Kidney (tissue), 13 donors: ENCODE measurements at regions not wholly inside any gene's neighbourhood (a gene's known extent, or its start where the extent isn't known, plus 50 kb on each side); places are given as distances from the start of the nearest gene placed in this dataset.

Experiments
- DNase-seq, 5 donors: peaks; one replicate each; pipeline ENCODE4 v3.0.0-alpha.2; 2013 to 2020
- FAIRE-seq: peaks from 2 replicates; lab custom pipeline; 2012; peaks lifted over from hg19 to GRCh38; lab: Jason Lieb, UNC
- H3K27ac ChIP-seq, 2 donors: one replicate each; pipeline ENCODE4 v1.7.0; 2013; ENCODE audit warnings: low read depth in 2 of 2, low read length in 2 of 2, inconsistent platforms in 1 of 2
- H3K27me3 ChIP-seq: one replicate; pipeline ENCODE4 v1.7.1; 2013; ENCODE audit warnings: low read length, inconsistent platforms; ENCODE audit not compliant: control insufficient read depth, insufficient read depth
- H3K36me3 ChIP-seq, 3 donors: one replicate each; pipeline versions ENCODE4 v1.7.0 to v1.7.1; 2013; ENCODE audit warnings: low read length in 3 of 3, control low read depth in 1 of 3, inconsistent platforms in 1 of 3; ENCODE audit not compliant: insufficient read depth in 3 of 3, control insufficient read depth in 2 of 3
- H3K4me1 ChIP-seq, 3 donors: one replicate each; pipeline versions ENCODE4 v1.7.0 to v1.7.1; 2013; ENCODE audit warnings: low read length in 3 of 3, inconsistent platforms in 1 of 3, low read depth in 1 of 3; ENCODE audit not compliant: control insufficient read depth in 2 of 3, insufficient read depth in 2 of 3
- H3K4me3 ChIP-seq, 3 donors: one replicate each; pipeline versions ENCODE4 v1.7.0 to v1.8.1; 2013; ENCODE audit warnings: low read length in 3 of 3, control low read depth in 1 of 3, inconsistent platforms in 1 of 3
- H3K9ac ChIP-seq, 3 donors: one replicate each; pipeline versions ENCODE4 v1.7.0 to v1.7.1; 2013; ENCODE audit warnings: low read length in 3 of 3, control low read depth in 1 of 3, inconsistent platforms in 1 of 3
- H3K9me3 ChIP-seq, 3 donors: one replicate each; pipeline versions ENCODE4 v1.7.0 to v1.7.1; 2013; ENCODE audit warnings: low read length in 3 of 3, control low read depth in 1 of 3, inconsistent platforms in 1 of 3; ENCODE audit not compliant: control insufficient read depth in 2 of 3, insufficient read depth in 1 of 3
- intact Hi-C: fragments of 100-400 bp; cut with DNase I; formaldehyde crosslinking; loops from one replicate; pipeline ENCODE4 v1.11.1; 2022
- TF ChIP-seq, protein P1 (sequence below): IDR thresholded peaks from 3 replicates; pipeline ENCODE4 v1.5.1; 2012; ENCODE audit warnings: mild to moderate bottlenecking, moderate library complexity, borderline replicate concordance; ENCODE audit not compliant: insufficient read depth; ENCODE audit errors: extremely low read depth
- donor health status: control.
- donor health status: control.
- donor health status: control.
- donor health status: control.
- donor health status: control.
- donor health status: DM: yes; HTN: yes; CAD: no.
- donor health status: Normal renal cell carcinoma (clear cell type).

DNA sequence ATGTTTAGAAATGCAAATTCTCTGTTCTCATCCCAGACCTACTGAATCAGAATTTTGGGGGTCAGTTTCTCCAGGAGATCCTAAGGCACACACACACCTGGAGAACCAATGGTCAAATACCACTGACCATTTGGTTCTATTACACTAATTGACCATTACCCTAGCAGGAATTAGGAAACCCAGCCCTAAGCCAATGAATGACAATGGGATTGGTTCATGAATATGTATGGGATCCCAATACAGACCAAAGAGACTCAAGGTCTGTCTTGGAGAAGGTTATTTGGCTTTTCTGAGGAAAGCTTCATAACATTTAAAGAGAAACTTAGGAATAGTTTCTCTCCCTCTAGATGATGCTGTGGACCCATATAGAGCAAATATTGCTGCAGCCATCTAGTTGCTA, 317.0 kb downstream of the BMPER start:
- intact Hi-C loops: no loop called here
- H3K4me1 ChIP-seq: no peaks in the 10 kb centered on the region
- no peaks in the 10 kb centered on the region for H3K36me3 ChIP-seq
- H3K9ac ChIP-seq: no peak overlapping the region
- H3K9me3 ChIP-seq: no peaks in the 10 kb centered on the region
- DNase-seq: no peak
- TF ChIP-seq, protein P1, sequence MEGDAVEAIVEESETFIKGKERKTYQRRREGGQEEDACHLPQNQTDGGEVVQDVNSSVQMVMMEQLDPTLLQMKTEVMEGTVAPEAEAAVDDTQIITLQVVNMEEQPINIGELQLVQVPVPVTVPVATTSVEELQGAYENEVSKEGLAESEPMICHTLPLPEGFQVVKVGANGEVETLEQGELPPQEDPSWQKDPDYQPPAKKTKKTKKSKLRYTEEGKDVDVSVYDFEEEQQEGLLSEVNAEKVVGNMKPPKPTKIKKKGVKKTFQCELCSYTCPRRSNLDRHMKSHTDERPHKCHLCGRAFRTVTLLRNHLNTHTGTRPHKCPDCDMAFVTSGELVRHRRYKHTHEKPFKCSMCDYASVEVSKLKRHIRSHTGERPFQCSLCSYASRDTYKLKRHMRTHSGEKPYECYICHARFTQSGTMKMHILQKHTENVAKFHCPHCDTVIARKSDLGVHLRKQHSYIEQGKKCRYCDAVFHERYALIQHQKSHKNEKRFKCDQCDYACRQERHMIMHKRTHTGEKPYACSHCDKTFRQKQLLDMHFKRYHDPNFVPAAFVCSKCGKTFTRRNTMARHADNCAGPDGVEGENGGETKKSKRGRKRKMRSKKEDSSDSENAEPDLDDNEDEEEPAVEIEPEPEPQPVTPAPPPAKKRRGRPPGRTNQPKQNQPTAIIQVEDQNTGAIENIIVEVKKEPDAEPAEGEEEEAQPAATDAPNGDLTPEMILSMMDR: no peak
- no peak for FAIRE-seq
- no peaks in the 10 kb centered on the region for H3K27me3 ChIP-seq
- no peak overlapping the region for H3K27ac ChIP-seq
- no peak overlapping the region for H3K4me3 ChIP-seq

DNA sequence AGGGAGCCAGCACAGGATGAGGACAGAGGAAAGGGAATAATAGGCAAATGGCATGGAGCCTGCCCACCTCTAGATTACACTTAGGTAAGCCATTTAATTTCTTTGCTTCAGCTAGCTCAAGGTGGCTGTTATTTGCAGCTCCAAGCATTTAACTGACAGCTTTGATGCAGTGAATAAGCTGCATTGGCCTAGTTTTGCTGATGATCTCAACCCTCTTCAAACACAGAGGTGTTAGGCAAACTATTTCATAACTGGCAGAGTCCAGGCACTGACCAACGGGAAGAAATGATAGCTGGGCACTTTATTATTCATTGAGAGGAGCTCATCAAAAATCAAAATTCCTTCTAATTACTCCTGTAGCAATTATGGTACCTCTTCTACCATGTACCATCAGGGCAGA, 317.4 kb downstream of the BMPER start:
- no peak for FAIRE-seq
- intact Hi-C loops: no loop called here

DNA sequence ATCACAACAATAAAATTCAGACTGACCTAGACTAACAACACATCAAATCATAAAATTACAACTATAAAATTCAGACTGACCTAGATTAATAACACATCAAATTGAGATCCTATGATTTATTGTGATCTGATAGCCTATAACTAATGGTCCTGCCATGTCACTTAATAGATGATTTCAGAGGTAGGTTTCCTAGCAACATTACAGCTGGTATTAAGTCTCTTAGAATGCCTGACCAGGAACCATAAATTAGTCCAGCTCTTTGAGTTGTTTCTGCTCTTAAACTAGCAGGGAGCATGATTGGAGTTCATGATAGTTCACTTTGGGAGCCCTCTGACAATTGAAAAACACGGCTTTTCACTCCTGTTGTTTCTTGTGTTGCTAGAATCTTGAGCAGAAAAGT, 318.9 kb downstream of the BMPER start:
- no peaks in the 10 kb centered on the region for H3K9me3 ChIP-seq
- H3K27ac ChIP-seq: no peak overlapping the region
- DNase-seq: peak in 2 of 5 donors; percentile 25 to 51
- intact Hi-C loops: no loop called here
- H3K4me1 ChIP-seq: no peaks in the 10 kb centered on the region
- TF ChIP-seq, protein P1: no peak
- H3K36me3 ChIP-seq: no peaks in the 10 kb centered on the region
- H3K27me3 ChIP-seq: no peaks in the 10 kb centered on the region
- H3K9ac ChIP-seq: no peak overlapping the region
- H3K4me3 ChIP-seq: no peak overlapping the region
- no peak for FAIRE-seq

More for the DNA sequence above, 317.4 kb downstream of the BMPER start:
- Histone ChIP-seq H3K9me3 (no peaks in the 10 kb centered on the region), H3K4me1 (no peaks in the 10 kb centered on the region), H3K27me3 (no peaks in the 10 kb centered on the region), H3K4me3 (no peak overlapping the region), H3K36me3 (no peaks in the 10 kb centered on the region), H3K27ac (no peak overlapping the region), H3K9ac (no peak overlapping the region)
- no peak for DNase-seq
- TF ChIP-seq, protein P1: no peak

DNA sequence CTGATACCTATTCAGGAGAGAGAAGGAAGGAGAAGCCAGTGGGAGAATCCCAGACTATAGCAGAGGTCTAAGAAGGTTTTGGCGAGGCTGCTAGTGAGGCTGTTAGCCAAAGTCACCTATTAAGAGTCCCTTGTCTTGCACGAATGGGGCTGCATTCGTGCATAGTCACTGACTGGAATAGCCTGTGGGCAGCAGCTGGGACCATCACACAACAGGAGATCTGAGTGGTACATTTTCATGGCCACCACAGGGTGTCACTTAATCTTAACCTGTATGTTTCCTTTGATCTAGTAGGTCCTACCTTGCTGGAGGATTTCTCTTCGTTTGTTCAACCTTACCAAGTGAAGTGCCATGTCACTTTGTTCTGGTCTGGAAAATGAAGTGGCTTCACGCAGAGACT, 319.9 kb downstream of the BMPER start:
- H3K9me3 ChIP-seq: no peaks in the 10 kb centered on the region
- DNase-seq (no peak), FAIRE-seq (no peak)
- intact Hi-C loops: no loop called here
- H3K27ac ChIP-seq: no peak overlapping the region
- TF ChIP-seq, protein P1: no peak
- no peaks in the 10 kb centered on the region for H3K36me3 ChIP-seq
- H3K4me1 ChIP-seq: no peaks in the 10 kb centered on the region
- no peak overlapping the region for H3K4me3 ChIP-seq
- H3K27me3 ChIP-seq: no peaks in the 10 kb centered on the region
- no peak overlapping the region for H3K9ac ChIP-seq
